Trophoblast cell (in vitro differentiated cells and primary cell): ENCODE measurements at regions not wholly inside any gene's neighbourhood (a gene's known extent, or its start where the extent isn't known, plus 50 kb on each side); places are given as distances from the start of the nearest gene placed in this dataset.

ENCODE experiments used
- DNase-seq, 2 donors: peaks; one replicate each; pipeline ENCODE4 v3.0.0-alpha.2; 2016
- H2AFZ ChIP-seq: 2 replicates; pipeline ENCODE4 v1.6.1; 2013; ENCODE audit warnings: low read length, moderate library complexity, mild to moderate bottlenecking; ENCODE audit not compliant: insufficient read depth, poor library complexity
- H2AK5ac ChIP-seq: 2 replicates; pipeline ENCODE4 v1.6.1; 2013; ENCODE audit warnings: mild to moderate bottlenecking, low read length
- H2BK120ac ChIP-seq: 2 replicates; pipeline ENCODE4 v1.6.1; 2013; ENCODE audit warnings: low read length, mild to moderate bottlenecking, moderate library complexity; ENCODE audit not compliant: insufficient read depth, poor library complexity
- H2BK12ac ChIP-seq: 2 replicates; pipeline ENCODE4 v1.6.1; 2013; ENCODE audit warnings: mild to moderate bottlenecking, low read length, moderate library complexity
- H2BK5ac ChIP-seq: 2 replicates; pipeline ENCODE4 v1.6.1; 2013; ENCODE audit warnings: low read length, low read depth, moderate library complexity, mild to moderate bottlenecking; ENCODE audit not compliant: poor library complexity
- H3K14ac ChIP-seq: 2 replicates; pipeline ENCODE4 v1.6.1; 2013; ENCODE audit warnings: mild to moderate bottlenecking, low read length
- H3K18ac ChIP-seq: 2 replicates; pipeline ENCODE4 v1.6.1; 2013; ENCODE audit warnings: mild to moderate bottlenecking, low read length
- H3K23ac ChIP-seq: 2 replicates; pipeline ENCODE4 v1.6.1; 2013; ENCODE audit warnings: low read length
- H3K27ac ChIP-seq: 2 replicates; pipeline ENCODE4 v1.5.1; 2013; ENCODE audit warnings: low read depth, mild to moderate bottlenecking, inconsistent platforms, low read length, moderate library complexity
- H3K27me3 ChIP-seq: 2 replicates; pipeline ENCODE4 v1.6.1; 2013; ENCODE audit warnings: inconsistent platforms, mild to moderate bottlenecking, low read length, moderate library complexity; ENCODE audit not compliant: insufficient read depth
- H3K36me3 ChIP-seq, 2 experiments: 1 replicate in 1 of 2; 2 replicates in 1 of 2; pipeline ENCODE4 v1.6.1; 2013; ENCODE audit warnings: low read length in 2 of 2, mild to moderate bottlenecking in 2 of 2, moderate library complexity in 1 of 2; ENCODE audit not compliant: insufficient read depth in 2 of 2, control insufficient read depth in 1 of 2
- H3K4ac ChIP-seq: 2 replicates; pipeline ENCODE4 v1.6.1; 2013; ENCODE audit warnings: low read depth, mild to moderate bottlenecking, low read length, moderate library complexity
- H3K4me1 ChIP-seq, 2 experiments: 1 replicate in 1 of 2; 2 replicates in 1 of 2; pipeline ENCODE4 v1.6.1; 2013; ENCODE audit warnings: low read length in 2 of 2, mild to moderate bottlenecking in 2 of 2, moderate library complexity in 1 of 2; ENCODE audit not compliant: insufficient read depth in 2 of 2, control insufficient read depth in 1 of 2
- H3K4me2 ChIP-seq: 2 replicates; pipeline ENCODE4 v1.6.1; 2013; ENCODE audit warnings: inconsistent platforms, mild to moderate bottlenecking, low read length, moderate library complexity
- H3K4me3 ChIP-seq: 2 replicates; pipeline ENCODE4 v1.5.1; 2013; ENCODE audit warnings: mild to moderate bottlenecking, low read depth, low read length, inconsistent platforms
- H3K79me1 ChIP-seq: one replicate; pipeline ENCODE4 v1.6.1; 2013; ENCODE audit warnings: low read length
- H3K79me2 ChIP-seq: 2 replicates; pipeline ENCODE4 v1.6.1; 2013; ENCODE audit warnings: low read length, mild to moderate bottlenecking; ENCODE audit not compliant: control insufficient read depth, insufficient read depth, poor library complexity
- H3K9ac ChIP-seq: 2 replicates; pipeline ENCODE4 v1.6.1; 2013; ENCODE audit warnings: mild to moderate bottlenecking, low read length
- H3K9me3 ChIP-seq: 2 replicates; pipeline ENCODE4 v1.6.1; 2013; ENCODE audit warnings: low read depth, mild to moderate bottlenecking, control low read depth, inconsistent platforms, low read length; ENCODE audit not compliant: insufficient read depth
- H4K12ac ChIP-seq: 2 replicates; pipeline ENCODE4 v1.6.1; 2013; ENCODE audit warnings: low read depth, mild to moderate bottlenecking, low read length, moderate library complexity
- H4K8ac ChIP-seq: 2 replicates; pipeline ENCODE4 v1.6.1; 2013; ENCODE audit warnings: low read depth, mild to moderate bottlenecking, low read length, moderate library complexity
- H4K91ac ChIP-seq: one replicate; pipeline ENCODE4 v1.6.1; 2013; ENCODE audit warnings: low read depth, mild to moderate bottlenecking, low read length, moderate library complexity
- WGBS: extraction: QIAGEN DNeasy Blood & Tissue Kit; methylation state at CpG from one replicate; pipeline ENCODE4 v1.1.7; 2013; ENCODE audit warnings: missing lambda C conversion rate; ENCODE audit not compliant: insufficient read length, insufficient coverage; ENCODE audit errors: extremely low coverage; 5-methylcytosine and 5-hydroxymethylcytosine counted together

GRCh38 chr6:105920071-105920470, 166.1 kb upstream of the PRDM1 start:
- H4K12ac ChIP-seq: no peak overlapping the region
- no peak overlapping the region for H3K9ac ChIP-seq
- H3K4me3 ChIP-seq: no peak overlapping the region
- no peak overlapping the region for H2AFZ ChIP-seq
- H3K4me1 ChIP-seq: no peaks in the 10 kb centered on the region
- no peak overlapping the region for H3K4ac ChIP-seq
- no peak overlapping the region for H2AK5ac ChIP-seq
- no peaks in the 10 kb centered on the region for H3K79me2 ChIP-seq
- H4K91ac ChIP-seq: no peak overlapping the region
- no peak overlapping the region for H2BK120ac ChIP-seq
- no peaks in the 10 kb centered on the region for H3K36me3 ChIP-seq
- no peak overlapping the region for H3K4me2 ChIP-seq
- no peak overlapping the region for H4K8ac ChIP-seq
- no peak overlapping the region for H2BK12ac ChIP-seq
- H3K27ac ChIP-seq: no peak overlapping the region
- no peaks in the 10 kb centered on the region for H3K9me3 ChIP-seq
- H3K14ac ChIP-seq: no peak overlapping the region
- H3K27me3 ChIP-seq: no peaks in the 10 kb centered on the region
- H3K23ac ChIP-seq: no peak overlapping the region
- no peaks in the 10 kb centered on the region for H3K79me1 ChIP-seq
- no CpG with 5 or more reads among the region's 2 CpGs for WGBS
- no peak overlapping the region for H3K18ac ChIP-seq
- no peak for DNase-seq
- no peak overlapping the region for H2BK5ac ChIP-seq

- Histone ChIP-seq H4K8ac (no peak overlapping the region), H3K4me2 (no peak overlapping the region), H2AFZ (no peak overlapping the region), H3K18ac (no peak overlapping the region), H2BK120ac (no peak overlapping the region), H3K9ac (no peak overlapping the region), H2BK5ac (no peak overlapping the region), H2BK12ac (no peak overlapping the region), H3K36me3 (no peaks in the 10 kb centered on the region), H3K9me3 (no peaks in the 10 kb centered on the region), H3K79me1 (no peaks in the 10 kb centered on the region), H3K14ac (no peak overlapping the region), H4K12ac (no peak overlapping the region), H3K23ac (no peak overlapping the region), H4K91ac (no peak overlapping the region), H3K4me1 (no peaks in the 10 kb centered on the region), H3K27me3 (no peaks in the 10 kb centered on the region), H3K4me3 (no peak overlapping the region), H3K4ac (no peak overlapping the region), H3K27ac (no peak overlapping the region), H3K79me2 (no peaks in the 10 kb centered on the region), H2AK5ac (no peak overlapping the region)
- DNase-seq: no peak
- WGBS: no CpG with 5 or more reads among the region's 2 CpGs
These were observed 169.0 kb upstream of the PRDM1 start for GRCh38 chr6:105917038-105917695.

- Histone ChIP-seq H3K9ac (no peak overlapping the region), H2BK5ac (no peak overlapping the region), H2AK5ac (no peak overlapping the region), H4K12ac (no peak overlapping the region), H2BK120ac (no peak overlapping the region), H4K91ac (no peak overlapping the region), H3K4me3 (no peak overlapping the region), H3K4me1 (no peaks in the 10 kb centered on the region), H4K8ac (no peak overlapping the region), H3K23ac (no peak overlapping the region), H3K14ac (no peak overlapping the region), H3K4ac (no peak overlapping the region), H3K79me1 (no peaks in the 10 kb centered on the region), H3K9me3 (no peaks in the 10 kb centered on the region), H3K27me3 (no peaks in the 10 kb centered on the region), H3K18ac (no peak overlapping the region), H3K27ac (no peak overlapping the region), H2BK12ac (no peak overlapping the region), H3K36me3 (no peaks in the 10 kb centered on the region), H2AFZ (no peak overlapping the region), H3K79me2 (no peaks in the 10 kb centered on the region), H3K4me2 (no peak overlapping the region)
- DNase-seq: no peak
- WGBS: no CpG with 5 or more reads among the region's 4 CpGs
These were observed 175.0 kb upstream of the PRDM1 start for GRCh38 chr6:105911106-105911629.

- no peak overlapping the region for H2BK120ac ChIP-seq
- no CpG with 5 or more reads among the region's 6 CpGs for WGBS
- H3K9me3 ChIP-seq: no peaks in the 10 kb centered on the region
- no peak overlapping the region for H3K4ac ChIP-seq
- H3K4me2 ChIP-seq: no peak overlapping the region
- DNase-seq: no peak
- no peaks in the 10 kb centered on the region for H3K79me1 ChIP-seq
- H3K4me3 ChIP-seq: no peak overlapping the region
- no peak overlapping the region for H3K14ac ChIP-seq
- no peak overlapping the region for H2BK12ac ChIP-seq
- no peak overlapping the region for H3K27ac ChIP-seq
- no peaks in the 10 kb centered on the region for H3K79me2 ChIP-seq
- no peaks in the 10 kb centered on the region for H3K27me3 ChIP-seq
- no peak overlapping the region for H4K91ac ChIP-seq
- H4K8ac ChIP-seq: no peak overlapping the region
- no peaks in the 10 kb centered on the region for H3K36me3 ChIP-seq
- no peaks in the 10 kb centered on the region for H3K4me1 ChIP-seq
- H3K9ac ChIP-seq: no peak overlapping the region
- no peak overlapping the region for H3K18ac ChIP-seq
- no peak overlapping the region for H3K23ac ChIP-seq
- no peak overlapping the region for H2AK5ac ChIP-seq
- H2BK5ac ChIP-seq: no peak overlapping the region
- no peak overlapping the region for H2AFZ ChIP-seq
- H4K12ac ChIP-seq: no peak overlapping the region
These were observed 177.0 kb upstream of the PRDM1 start for GRCh38 chr6:105909106-105909505.
